CD4-positive, CD25-positive, alpha-beta regulatory T cell (primary cell): ENCODE measurements at regions not wholly inside any gene's neighbourhood (a gene's known extent, or its start where the extent isn't known, plus 50 kb on each side); places are given as distances from the start of the nearest gene placed in this dataset.

ENCODE experiments used
- ATAC-seq, 2 donors: fragments of 150-1000 bp; cut with Tn5 transposase; one replicate each; pipeline ENCODE4 v1.10.0; 2021; ENCODE audit warnings: low read depth in 2 of 2, moderate number of reproducible peaks in 2 of 2, moderate library complexity in 1 of 2
- DNase-seq, 3 donors: peaks; one replicate each; pipeline versions ENCODE4 v3.0.0 to v3.0.0-alpha.2; 2012 to 2022; ENCODE audit warnings: mixed read lengths in 1 of 3
- H3K27ac ChIP-seq: one replicate; pipeline ENCODE4 v1.7.0; 2013; ENCODE audit warnings: mild to moderate bottlenecking, low read length; ENCODE audit not compliant: insufficient read depth, poor library complexity, severe bottlenecking
- H3K27me3 ChIP-seq: one replicate; pipeline ENCODE4 v1.7.0; 2013; ENCODE audit warnings: low read length; ENCODE audit not compliant: control insufficient read depth, insufficient read depth
- H3K36me3 ChIP-seq: one replicate; pipeline ENCODE4 v1.7.0; 2013; ENCODE audit warnings: mild to moderate bottlenecking, low read length, moderate library complexity; ENCODE audit not compliant: control insufficient read depth, insufficient read depth
- H3K4me1 ChIP-seq: 2 replicates; pipeline ENCODE4 v1.7.0; 2013; ENCODE audit warnings: mild to moderate bottlenecking, low read length; ENCODE audit not compliant: insufficient read depth, control insufficient read depth, poor library complexity, severe bottlenecking
- H3K4me3 ChIP-seq: one replicate; pipeline ENCODE4 v1.7.0; 2013; ENCODE audit warnings: low read depth, mild to moderate bottlenecking, low read length, moderate library complexity
- H3K9me3 ChIP-seq, 2 experiments: 1 replicate in 1 of 2; 2 replicates in 1 of 2; pipeline ENCODE4 v1.7.0; 2013; ENCODE audit warnings: low read length in 2 of 2, mild to moderate bottlenecking in 1 of 2, moderate library complexity in 1 of 2; ENCODE audit not compliant: control insufficient read depth in 2 of 2
- H3K27ac Mint-ChIP-seq, 3 donors: one replicate each; pipeline ENCODE4 v1.8.0; 2020 to 2022; ENCODE audit warnings: mild to moderate bottlenecking in 3 of 3, mixed read lengths in 3 of 3, moderate library complexity in 2 of 3
- H3K27me3 Mint-ChIP-seq: one replicate; pipeline ENCODE4 v1.8.0; 2022; ENCODE audit warnings: mild to moderate bottlenecking, mixed read lengths
- H3K36me3 Mint-ChIP-seq: one replicate; pipeline ENCODE4 v1.8.0; 2020; ENCODE audit warnings: mixed read lengths
- H3K4me1 Mint-ChIP-seq, 4 donors: one replicate each; pipeline ENCODE4 v1.8.0; 2020 to 2022; ENCODE audit warnings: mixed read lengths in 4 of 4, mild to moderate bottlenecking in 1 of 4
- H3K4me3 Mint-ChIP-seq, 4 donors: one replicate each; pipeline ENCODE4 v1.8.0; 2020 to 2022; ENCODE audit warnings: mild to moderate bottlenecking in 4 of 4, mixed read lengths in 4 of 4, moderate library complexity in 3 of 4
- H3K9me3 Mint-ChIP-seq, 7 donors: one replicate each; pipeline ENCODE4 v1.8.0; 2020 to 2022; ENCODE audit warnings: mixed read lengths in 7 of 7, mild to moderate bottlenecking in 3 of 7, moderate library complexity in 2 of 7

DNA sequence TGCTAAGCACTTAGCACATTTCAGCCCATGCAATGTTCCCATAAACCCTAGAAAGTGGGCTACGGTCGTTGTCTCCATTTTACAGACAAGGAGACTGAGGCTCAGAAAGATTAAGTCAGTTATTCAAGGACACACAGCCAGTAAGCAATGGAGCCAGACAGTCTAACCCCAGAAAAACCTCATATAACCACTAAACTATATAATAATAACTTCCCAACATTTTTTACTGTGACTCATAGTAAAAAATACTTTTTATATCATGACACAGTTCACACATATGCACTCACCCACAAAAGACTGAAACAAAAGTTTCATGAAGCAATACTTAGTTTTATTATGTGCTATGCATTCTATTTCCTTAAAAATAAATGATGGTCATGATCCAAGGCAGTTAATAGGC lies 66.2 kb upstream of the EYA2 start:
- Histone ChIP-seq H3K27ac (no peak overlapping the region), H3K4me3 (no peak overlapping the region), H3K9me3 (no peaks in the 10 kb centered on the region), H3K36me3 (no peaks in the 10 kb centered on the region), H3K27me3 (no peaks in the 10 kb centered on the region), H3K4me1 (no peaks in the 10 kb centered on the region)
- H3K36me3 Mint-ChIP-seq: peaks cover 4% of the 10 kb centered on the region
- DNase-seq (no peak), ATAC-seq (no peak)
- H3K27ac Mint-ChIP-seq: no peak overlapping the region
- H3K9me3 Mint-ChIP-seq: peaks cover 0 to 6% (median 0%) of the 10 kb centered on the region in 7 donors
- no peaks in the 10 kb centered on the region for H3K4me1 Mint-ChIP-seq
- no peak overlapping the region for H3K4me3 Mint-ChIP-seq
- H3K27me3 Mint-ChIP-seq: peaks cover 20% of the 10 kb centered on the region

DNA sequence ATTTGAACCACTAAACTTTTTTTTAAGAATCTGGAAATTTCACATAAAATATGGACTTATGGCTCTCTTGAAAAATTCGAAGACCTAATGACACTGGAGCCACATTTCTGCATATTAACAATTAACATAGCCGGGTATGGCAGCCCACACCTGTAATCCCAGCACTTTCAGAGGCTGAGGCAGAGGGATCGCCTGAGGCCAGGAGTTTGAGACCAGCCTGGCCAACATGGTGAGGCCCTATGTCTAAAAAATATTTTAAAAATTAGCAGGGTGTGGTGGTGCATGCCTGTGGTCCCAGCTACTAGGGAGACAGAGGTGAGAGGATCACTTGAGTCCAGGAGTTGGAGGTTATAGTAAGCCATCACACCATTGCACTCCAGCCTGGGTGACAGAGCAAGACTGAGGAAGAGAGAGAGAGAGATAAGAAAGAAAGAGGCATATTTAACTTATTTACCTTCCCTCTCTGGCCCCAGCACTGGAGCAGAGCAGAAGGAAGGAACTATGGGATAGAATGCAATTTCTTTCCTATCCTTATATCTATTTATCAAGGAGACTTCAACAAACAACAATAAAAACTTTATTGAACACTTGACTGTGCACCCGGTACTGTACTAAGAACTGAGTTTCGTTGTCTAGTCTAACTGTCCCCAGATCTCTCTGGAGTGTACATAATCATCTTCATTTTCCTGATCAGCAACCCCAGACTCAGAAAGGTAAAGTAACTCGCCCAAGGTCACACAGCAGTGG lies 63.6 kb upstream of the EYA2 start:
- H3K36me3 ChIP-seq: no peaks in the 10 kb centered on the region
- H3K27me3 ChIP-seq: no peaks in the 10 kb centered on the region
- peaks cover 14% of the 10 kb centered on the region for H3K27me3 Mint-ChIP-seq
- no peak overlapping the region for H3K27ac Mint-ChIP-seq
- no peaks in the 10 kb centered on the region for H3K4me1 ChIP-seq
- no peak overlapping the region for H3K4me3 Mint-ChIP-seq
- H3K27ac ChIP-seq: no peak overlapping the region
- ATAC-seq (no peak), DNase-seq (no peak)
- H3K9me3 ChIP-seq: no peaks in the 10 kb centered on the region
- peaks cover 4% of the 10 kb centered on the region for H3K36me3 Mint-ChIP-seq
- no peaks in the 10 kb centered on the region for H3K4me1 Mint-ChIP-seq
- peaks cover 0 to 6% (median 0%) of the 10 kb centered on the region in 7 donors for H3K9me3 Mint-ChIP-seq
- H3K4me3 ChIP-seq: no peak overlapping the region

DNA sequence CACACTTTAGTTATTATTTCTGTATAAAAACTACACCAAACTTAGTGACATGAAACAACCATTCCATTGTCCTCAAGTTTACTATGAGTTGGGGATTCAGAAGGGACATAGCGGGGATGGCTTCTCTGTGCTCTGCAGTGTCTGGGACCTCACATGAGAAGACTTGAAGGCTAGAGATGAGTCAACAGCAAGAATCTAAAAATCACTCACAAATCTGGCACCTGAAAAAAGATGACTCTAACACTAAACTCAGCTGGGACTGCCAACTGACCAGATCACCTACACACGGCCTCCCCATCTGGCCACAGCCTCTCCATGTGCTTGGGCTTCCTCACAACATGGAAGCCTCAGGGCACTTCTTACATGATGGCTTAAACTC lies 63.0 kb upstream of the EYA2 start:
- H3K27ac Mint-ChIP-seq: no peak overlapping the region
- no peaks in the 10 kb centered on the region for H3K36me3 ChIP-seq
- H3K27me3 ChIP-seq: no peaks in the 10 kb centered on the region
- DNase-seq (no peak), ATAC-seq (no peak)
- H3K4me1 ChIP-seq: no peaks in the 10 kb centered on the region
- no peak overlapping the region for H3K27ac ChIP-seq
- H3K36me3 Mint-ChIP-seq: peaks cover 4% of the 10 kb centered on the region
- H3K4me1 Mint-ChIP-seq: no peaks in the 10 kb centered on the region
- peaks cover 0 to 6% (median 0%) of the 10 kb centered on the region in 7 donors for H3K9me3 Mint-ChIP-seq
- H3K4me3 ChIP-seq: no peak overlapping the region
- H3K9me3 ChIP-seq: no peaks in the 10 kb centered on the region
- peaks cover 14% of the 10 kb centered on the region for H3K27me3 Mint-ChIP-seq
- no peak overlapping the region for H3K4me3 Mint-ChIP-seq

DNA sequence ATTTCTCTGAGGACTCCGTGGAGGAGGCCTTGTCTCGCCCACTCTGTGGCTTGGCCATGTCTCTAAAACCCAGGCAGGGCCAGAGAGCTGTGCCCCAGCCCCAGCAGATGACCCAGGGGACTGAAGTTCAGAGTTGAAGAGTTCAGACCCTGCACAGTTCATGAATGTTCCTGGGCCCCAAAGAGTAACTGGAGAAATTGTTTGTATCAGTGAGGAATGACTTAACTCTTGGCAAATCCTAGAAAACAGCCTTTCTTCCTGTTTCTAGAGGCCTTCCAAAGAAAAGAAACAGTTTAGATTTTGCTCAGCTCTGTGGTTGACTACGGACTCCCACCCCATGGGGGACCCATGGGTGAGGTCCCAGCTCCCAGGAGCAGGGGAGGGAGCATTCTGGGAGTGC lies 62.1 kb upstream of the EYA2 start:
- no peak for ATAC-seq

DNA sequence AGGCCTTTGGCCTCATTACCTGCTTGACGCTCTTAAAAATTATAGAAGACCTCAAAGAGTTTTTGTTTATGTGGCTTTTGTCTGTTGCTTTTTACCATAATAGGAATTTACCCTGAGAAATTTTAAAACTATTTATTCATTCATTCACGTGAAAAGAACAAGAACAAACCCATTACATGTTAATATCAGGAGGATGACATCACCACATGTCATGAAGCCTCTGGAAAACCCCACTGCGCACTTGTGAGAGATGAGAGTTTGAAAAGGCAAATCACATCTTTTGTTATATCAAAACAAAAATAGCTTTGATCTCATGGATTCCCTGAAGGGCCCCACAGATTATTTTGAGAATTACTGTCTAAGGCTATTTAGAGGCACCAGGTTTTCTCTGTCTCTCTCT lies 61.3 kb upstream of the EYA2 start:
- Histone ChIP-seq H3K4me1 (no peaks in the 10 kb centered on the region), H3K9me3 (no peaks in the 10 kb centered on the region), H3K4me3 (no peak overlapping the region), H3K27ac (no peak overlapping the region), H3K36me3 (no peaks in the 10 kb centered on the region), H3K27me3 (peaks cover 3% of the 10 kb centered on the region)
- ATAC-seq (no peak), DNase-seq (no peak)
- H3K36me3 Mint-ChIP-seq: no peaks in the 10 kb centered on the region
- peaks cover 9% of the 10 kb centered on the region for H3K27me3 Mint-ChIP-seq
- peaks cover 0 to 9% (median 0%) of the 10 kb centered on the region in 7 donors for H3K9me3 Mint-ChIP-seq
- no peak overlapping the region for H3K4me3 Mint-ChIP-seq
- no peaks in the 10 kb centered on the region for H3K4me1 Mint-ChIP-seq
- no peak overlapping the region for H3K27ac Mint-ChIP-seq

More for the DNA sequence above, 62.1 kb upstream of the EYA2 start:
- no peak for DNase-seq
- H3K27me3 Mint-ChIP-seq: peaks cover 13% of the 10 kb centered on the region
- H3K4me3 Mint-ChIP-seq: no peak overlapping the region
- Histone ChIP-seq H3K4me3 (no peak overlapping the region), H3K4me1 (no peaks in the 10 kb centered on the region), H3K27ac (no peak overlapping the region), H3K36me3 (no peaks in the 10 kb centered on the region), H3K27me3 (peaks cover 3% of the 10 kb centered on the region), H3K9me3 (no peaks in the 10 kb centered on the region)
- peaks cover 4% of the 10 kb centered on the region for H3K36me3 Mint-ChIP-seq
- peaks cover 0 to 9% (median 0%) of the 10 kb centered on the region in 7 donors for H3K9me3 Mint-ChIP-seq
- no peak overlapping the region for H3K27ac Mint-ChIP-seq
- H3K4me1 Mint-ChIP-seq: no peaks in the 10 kb centered on the region

DNA sequence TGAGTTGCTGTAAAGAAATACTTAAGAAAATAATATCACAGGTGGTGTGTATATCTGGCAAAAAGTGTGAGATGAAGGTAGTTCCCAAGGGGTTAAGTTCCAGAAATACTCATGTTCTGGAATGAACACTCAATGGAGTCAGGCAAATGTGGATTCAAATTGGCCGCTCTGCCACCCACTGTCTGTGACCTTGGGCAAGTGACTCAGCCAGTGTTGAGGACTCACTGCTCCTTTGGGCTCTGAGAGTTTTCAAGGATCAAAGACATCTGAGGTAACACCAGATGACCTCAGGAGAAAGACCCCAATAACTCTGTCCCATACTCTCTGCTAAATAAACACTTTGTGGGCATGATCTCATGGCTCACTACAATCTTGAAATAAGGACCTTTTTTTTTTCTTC lies 59.2 kb upstream of the EYA2 start:
- H3K36me3 Mint-ChIP-seq: no peaks in the 10 kb centered on the region
- H3K9me3 Mint-ChIP-seq: peaks cover 0 to 9% (median 0%) of the 10 kb centered on the region in 7 donors
- Histone ChIP-seq H3K36me3 (no peaks in the 10 kb centered on the region), H3K27me3 (peaks cover 3% of the 10 kb centered on the region), H3K4me1 (no peaks in the 10 kb centered on the region), H3K9me3 (no peaks in the 10 kb centered on the region), H3K4me3 (no peak overlapping the region), H3K27ac (no peak overlapping the region)
- DNase-seq: no peak
- ATAC-seq: no peak
- peak overlapping the region in 1 of 3 donors; percentile 27 for H3K27ac Mint-ChIP-seq
- H3K4me1 Mint-ChIP-seq: no peaks in the 10 kb centered on the region
- peaks cover 13% of the 10 kb centered on the region for H3K27me3 Mint-ChIP-seq
- no peak overlapping the region for H3K4me3 Mint-ChIP-seq

DNA sequence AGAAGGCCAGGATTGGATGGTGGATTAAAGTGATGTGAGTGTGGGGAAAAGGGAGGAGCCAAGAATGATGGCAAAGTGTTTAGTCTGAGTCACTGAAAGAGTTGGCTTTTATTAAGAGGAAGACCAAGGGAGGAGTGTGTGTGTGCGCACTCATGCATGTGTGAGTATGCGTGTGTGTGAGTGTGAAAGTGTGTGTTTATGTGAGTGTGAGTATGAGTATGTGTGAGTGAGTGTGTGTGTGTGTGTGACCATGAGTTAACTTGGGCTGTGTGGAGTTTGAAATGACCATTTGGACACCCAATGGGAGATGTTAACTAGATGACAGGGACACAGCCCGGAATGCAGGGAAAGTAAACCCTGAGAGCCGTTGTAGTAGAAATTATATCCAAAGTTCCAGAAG lies 57.6 kb upstream of the EYA2 start:
- peaks cover 20% of the 10 kb centered on the region for H3K27me3 Mint-ChIP-seq
- ATAC-seq: no peak
- H3K4me3 Mint-ChIP-seq: no peak overlapping the region
- Histone ChIP-seq H3K36me3 (no peaks in the 10 kb centered on the region), H3K4me3 (no peak overlapping the region), H3K27ac (no peak overlapping the region), H3K4me1 (no peaks in the 10 kb centered on the region), H3K27me3 (peaks cover 3% of the 10 kb centered on the region), H3K9me3 (no peaks in the 10 kb centered on the region)
- H3K27ac Mint-ChIP-seq: no peak overlapping the region
- H3K36me3 Mint-ChIP-seq: no peaks in the 10 kb centered on the region
- H3K4me1 Mint-ChIP-seq: no peaks in the 10 kb centered on the region
- peaks cover 0 to 7% (median 0%) of the 10 kb centered on the region in 7 donors for H3K9me3 Mint-ChIP-seq
- no peak for DNase-seq

DNA sequence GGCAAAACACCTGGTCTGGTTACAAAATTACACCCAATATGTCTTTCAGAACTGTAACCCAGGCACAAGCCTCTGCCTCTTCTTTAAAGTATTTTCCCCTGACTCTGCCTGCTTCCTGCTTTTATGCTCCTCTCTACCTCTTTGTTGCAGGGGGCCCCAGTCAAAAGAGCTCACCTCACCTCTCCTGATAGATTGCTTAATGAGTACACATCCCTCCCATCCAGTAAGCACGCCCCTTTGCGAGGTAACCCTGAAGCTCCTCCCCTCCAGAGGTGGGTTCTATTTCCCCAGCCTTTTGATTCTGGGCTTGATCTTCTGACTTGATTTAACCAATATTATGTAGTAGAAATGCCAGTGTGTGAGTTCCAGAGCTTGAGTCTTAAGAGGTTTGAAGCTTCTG lies 56.6 kb upstream of the EYA2 start:
- H3K36me3 ChIP-seq: no peaks in the 10 kb centered on the region
- DNase-seq: no peak
- H3K27me3 Mint-ChIP-seq: peaks cover 19% of the 10 kb centered on the region
- H3K4me1 Mint-ChIP-seq: no peaks in the 10 kb centered on the region
- no peak overlapping the region for H3K4me3 ChIP-seq
- no peak for ATAC-seq
- H3K9me3 ChIP-seq: no peaks in the 10 kb centered on the region
- H3K27me3 ChIP-seq: peaks cover 4% of the 10 kb centered on the region
- peaks cover 0 to 7% (median 0%) of the 10 kb centered on the region in 7 donors for H3K9me3 Mint-ChIP-seq
- no peak overlapping the region for H3K27ac ChIP-seq
- H3K4me1 ChIP-seq: no peaks in the 10 kb centered on the region
- H3K36me3 Mint-ChIP-seq: no peaks in the 10 kb centered on the region
- H3K4me3 Mint-ChIP-seq: no peak overlapping the region
- no peak overlapping the region for H3K27ac Mint-ChIP-seq
